HG02759 (cell line): ENCODE measurements at regions not wholly inside any gene's neighbourhood (a gene's known extent, or its start where the extent isn't known, plus 50 kb on each side); places are given as distances from the start of the nearest gene placed in this dataset.

Experiments used
- ATAC-seq: cut with Tn5 transposase; IDR thresholded peaks from one replicate; pipeline ENCODE4 v1.9.1; 2021; ENCODE audit warnings: mild to moderate bottlenecking, moderate library complexity; ENCODE audit not compliant: unreplicated experiment

GRCh38 chr13:73428137-73428536 lies 369.3 kb downstream of the KLF5 start:
- no peak for ATAC-seq

GRCh38 chr13:73422973-73423372 lies 364.2 kb downstream of the KLF5 start:
- ATAC-seq, result no peak

DNA sequence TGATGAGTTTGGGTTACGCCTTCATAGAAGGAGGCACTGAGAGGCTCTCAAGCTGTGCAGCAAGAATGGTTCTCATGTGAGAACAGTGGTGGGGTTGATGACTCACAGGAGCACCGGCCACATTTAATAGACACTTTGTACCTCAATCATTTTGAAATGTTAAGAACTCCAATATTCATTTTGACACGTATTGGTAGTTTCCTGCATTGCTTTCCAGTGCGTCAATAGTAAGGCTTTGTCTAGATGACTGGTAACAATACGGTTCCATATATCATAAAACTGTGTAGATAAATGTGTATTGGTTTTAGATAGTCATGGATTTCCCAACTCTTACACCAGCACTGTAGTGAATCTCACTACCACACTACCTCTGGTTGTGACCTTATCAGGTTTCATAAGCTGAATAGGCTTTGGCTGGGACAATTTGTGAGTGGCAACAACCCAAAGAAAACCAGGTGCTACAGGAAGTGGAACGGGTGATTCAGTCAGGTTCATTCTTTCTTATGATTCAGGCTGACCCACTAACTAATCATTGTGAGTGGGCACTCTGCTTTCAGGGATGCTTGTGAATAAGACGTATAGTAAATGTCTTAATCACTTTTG lies 362.6 kb downstream of the KLF5 start:
- no peak for ATAC-seq

GRCh38 chr13:73419186-73419585 lies 360.4 kb downstream of the KLF5 start:
- ATAC-seq, result no peak

DNA sequence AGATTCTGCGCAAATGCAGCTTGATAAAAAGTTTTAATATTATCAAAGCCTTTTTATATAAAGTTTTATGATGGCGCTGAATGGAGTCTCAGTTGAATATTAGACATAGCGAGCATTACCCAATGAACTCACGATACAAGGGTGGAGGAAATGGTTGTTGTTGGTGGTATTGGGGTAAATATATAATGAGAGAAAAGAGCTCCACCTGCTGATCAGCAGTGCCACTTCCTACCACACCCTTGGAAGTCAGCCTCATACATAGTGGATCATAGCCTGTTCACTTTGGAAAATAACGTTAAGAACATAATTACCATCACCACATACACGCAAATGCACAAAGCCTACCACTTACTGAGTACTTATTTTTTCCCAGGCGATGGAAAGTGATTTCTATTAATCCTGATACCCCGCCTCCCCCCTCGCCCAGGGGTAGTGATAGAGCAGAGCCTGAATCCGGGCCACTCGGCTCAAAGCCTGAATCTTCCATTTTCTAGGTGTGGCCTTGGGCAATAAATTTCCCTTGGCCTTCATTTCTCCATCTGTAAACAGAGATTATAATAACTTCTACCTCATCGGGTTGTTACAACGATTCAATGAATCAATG lies 358.3 kb downstream of the KLF5 start:
- no peak for ATAC-seq

DNA sequence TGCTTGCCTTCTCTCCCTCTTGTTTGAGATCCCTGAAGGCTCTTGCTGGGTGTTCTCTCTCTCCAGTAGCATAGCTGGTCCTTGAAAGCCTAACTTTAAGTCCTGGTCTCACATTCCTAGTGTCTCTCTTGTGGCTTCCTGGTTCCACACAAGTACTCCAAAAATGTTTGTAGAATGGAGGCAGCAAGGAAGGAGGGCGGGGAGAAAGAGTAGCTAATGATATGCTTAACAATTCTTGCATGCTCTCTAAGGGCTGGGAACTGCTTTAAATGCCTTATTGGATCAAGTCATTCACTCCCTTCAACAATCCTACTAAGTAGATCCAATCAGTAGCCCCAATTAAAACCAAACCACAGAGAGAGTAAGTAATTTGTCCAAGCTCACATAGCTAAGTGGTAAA lies 357.3 kb downstream of the KLF5 start:
- no peak for ATAC-seq

- no peak for ATAC-seq
Observed at GRCh38 chr13:73413656-73414055, 354.9 kb downstream of the KLF5 start.

DNA sequence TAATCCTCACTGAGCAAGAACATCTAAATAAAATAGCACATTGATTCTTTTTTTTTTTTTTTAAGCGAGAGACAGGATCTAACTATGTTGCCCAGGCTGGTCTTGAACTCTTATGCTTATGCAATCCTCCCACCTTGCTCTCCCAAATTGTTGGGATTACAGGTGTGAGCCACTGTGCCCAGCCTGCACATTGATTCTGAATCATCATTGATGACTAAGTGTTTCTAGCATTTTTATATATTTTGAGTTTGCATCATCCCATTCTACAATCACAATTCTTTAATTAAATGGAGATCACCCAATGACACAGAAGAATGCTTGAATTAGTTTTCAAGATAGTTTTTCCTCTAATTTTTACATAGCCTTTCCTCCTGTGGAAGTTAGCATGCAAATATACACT lies 354.1 kb downstream of the KLF5 start:
- no peak for ATAC-seq

GRCh38 chr13:73411067-73411809 lies 352.4 kb downstream of the KLF5 start:
- no peak for ATAC-seq

GRCh38 chr13:73406454-73406853 lies 347.6 kb downstream of the KLF5 start:
- no peak for ATAC-seq

- ATAC-seq, result no peak
Observed at GRCh38 chr13:73404581-73404980, 345.8 kb downstream of the KLF5 start.

DNA sequence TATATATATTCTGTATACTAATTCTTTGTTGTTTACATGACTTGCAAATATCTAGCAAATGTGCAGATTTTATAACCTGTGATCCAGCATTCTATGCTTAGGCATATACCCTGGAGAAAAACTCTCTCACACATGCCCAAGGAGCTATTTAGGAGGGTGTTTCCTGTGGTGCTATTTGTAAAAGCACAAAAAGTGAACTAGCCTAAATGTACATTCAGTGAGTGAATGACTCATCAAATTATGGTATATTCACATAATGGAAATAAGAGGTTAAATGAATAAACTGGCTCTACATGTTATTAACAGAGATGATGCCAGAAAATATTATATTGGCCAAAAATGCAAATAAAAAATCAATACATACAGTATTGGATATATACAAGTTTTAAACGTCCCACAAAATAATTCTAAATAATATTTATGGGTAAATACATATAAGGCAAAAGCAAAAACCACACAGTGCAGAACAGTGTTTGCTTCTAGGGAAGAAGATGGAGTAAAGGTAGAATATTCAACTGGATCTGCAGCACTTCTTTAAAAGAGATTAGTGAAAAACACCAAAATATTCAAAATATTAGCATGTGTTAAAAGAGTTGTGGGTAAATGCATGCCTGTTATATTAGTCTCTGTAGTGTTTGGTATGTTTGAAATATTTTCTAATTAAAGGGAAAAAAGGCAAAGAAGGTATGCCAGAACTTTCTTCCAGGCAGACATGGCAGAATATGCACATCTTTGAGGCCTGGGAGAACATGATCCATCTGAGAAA lies 344.7 kb downstream of the KLF5 start:
- ATAC-seq, result no peak

DNA sequence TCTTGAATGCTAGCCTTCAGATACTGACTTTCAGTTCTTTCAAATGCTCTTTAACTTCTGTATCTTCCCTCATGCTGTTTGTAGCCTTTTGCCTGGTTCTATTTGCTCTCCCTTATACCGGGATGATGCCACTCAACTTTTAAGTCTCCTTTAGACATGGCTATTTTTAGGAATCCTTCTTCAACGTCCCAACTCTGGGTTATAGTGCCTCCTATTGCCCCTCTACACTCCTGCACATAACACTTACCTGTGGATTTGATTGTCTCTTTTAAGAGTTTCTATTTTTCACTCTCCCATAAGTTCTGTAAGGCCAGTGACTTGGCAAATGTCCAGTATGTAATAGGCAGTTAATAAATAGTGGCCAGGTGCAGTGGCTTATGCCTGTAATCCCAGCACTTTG lies 343.0 kb downstream of the KLF5 start:
- no peak for ATAC-seq

GRCh38 chr13:73399347-73400216 lies 340.8 kb downstream of the KLF5 start:
- ATAC-seq, result no peak

DNA sequence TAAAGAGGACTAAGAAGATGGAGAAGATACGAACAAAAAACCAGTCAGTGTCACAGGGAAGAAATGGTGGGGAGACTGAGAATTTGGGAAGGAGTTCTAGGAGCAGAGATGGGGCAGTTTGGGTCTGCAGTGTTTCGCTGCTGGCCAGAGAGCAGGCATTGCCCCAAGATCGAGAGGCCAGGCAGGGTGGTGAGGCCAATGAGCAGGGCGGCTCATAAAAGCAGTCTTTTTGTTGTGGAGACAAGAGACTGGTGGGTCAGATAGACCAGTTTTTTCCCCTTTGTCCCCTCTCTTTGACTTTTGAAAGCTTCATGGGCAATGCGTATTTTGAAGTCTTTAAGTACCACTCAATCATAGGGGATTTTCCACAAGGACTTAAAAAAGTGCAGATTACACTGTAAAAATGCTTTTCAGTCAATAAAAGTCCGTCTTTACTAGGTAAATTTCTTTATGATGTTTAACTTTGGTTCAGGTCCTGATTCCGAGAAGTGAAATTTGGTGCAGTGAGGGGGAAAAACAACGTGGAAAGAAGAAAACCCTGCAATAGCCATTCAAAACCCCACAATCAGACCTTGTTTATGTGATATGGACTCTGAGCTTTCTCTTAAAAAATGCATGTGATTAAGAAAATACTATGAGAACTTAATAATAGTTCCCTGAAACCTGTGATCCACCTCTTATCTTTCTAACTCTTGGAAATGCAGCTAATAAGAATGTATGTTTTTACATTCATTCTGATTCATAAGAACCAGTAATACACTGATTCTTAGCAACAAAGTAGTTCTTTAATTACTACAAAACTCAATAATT lies 338.9 kb downstream of the KLF5 start:
- ATAC-seq, result no peak

GRCh38 chr13:73394066-73394465 lies 335.3 kb downstream of the KLF5 start:
- ATAC-seq, result no peak

GRCh38 chr13:73390100-73390499 lies 331.3 kb downstream of the KLF5 start:
- ATAC-seq, result no peak

- ATAC-seq, result no peak
Observed at GRCh38 chr13:73388586-73388985, 329.8 kb downstream of the KLF5 start.

- ATAC-seq, result no peak
Observed at GRCh38 chr13:73387318-73387717, 328.5 kb downstream of the KLF5 start.

DNA sequence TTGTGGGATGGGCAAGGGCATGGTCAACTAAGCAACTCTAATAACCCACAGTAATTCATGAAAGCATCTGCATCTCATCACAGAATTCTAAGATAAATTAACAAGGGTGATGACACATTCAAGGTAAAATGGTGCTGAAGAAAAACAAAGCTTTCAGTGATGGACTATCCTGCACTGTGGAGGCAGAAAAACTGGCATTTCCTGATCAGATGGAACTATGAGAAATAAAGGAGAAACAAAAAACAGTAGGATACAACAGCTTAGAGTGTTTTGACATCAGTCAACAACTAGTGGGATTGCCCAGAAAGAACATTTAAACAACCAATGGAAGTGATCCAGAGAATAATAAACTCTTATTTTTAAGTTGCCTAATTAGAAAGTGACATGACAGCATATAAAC lies 327.0 kb downstream of the KLF5 start:
- no peak for ATAC-seq
